NT2/D1 (cell line): ENCODE measurements at regions not wholly inside any gene's neighbourhood (a gene's known extent, or its start where the extent isn't known, plus 50 kb on each side); places are given as distances from the start of the nearest gene placed in this dataset.

Source experiments
- DNase-seq: peaks from one replicate; pipeline ENCODE4 v3.0.0-alpha.2; 2011; ENCODE audit warnings: low read depth, low spot score
- H3K27me3 ChIP-seq: 2 replicates; pipeline ENCODE4 v1.6.0; 2011; ENCODE audit warnings: mild to moderate bottlenecking; ENCODE audit not compliant: insufficient read length, insufficient read depth
- H3K36me3 ChIP-seq: 2 replicates; pipeline ENCODE4 v1.6.1; 2011; ENCODE audit warnings: mild to moderate bottlenecking, low read length, mixed read lengths; ENCODE audit not compliant: insufficient read depth, insufficient read length
- H3K4me1 ChIP-seq: 2 replicates; pipeline ENCODE4 v1.5.1; 2011; ENCODE audit not compliant: insufficient read depth, insufficient read length
- H3K4me3 ChIP-seq: 2 replicates; pipeline ENCODE4 v1.5.1; 2011; ENCODE audit warnings: low read depth; ENCODE audit not compliant: insufficient read length
- H3K9ac ChIP-seq: 2 replicates; pipeline ENCODE4 v1.6.0; 2011; ENCODE audit warnings: low read depth; ENCODE audit not compliant: insufficient read length
- H3K9me3 ChIP-seq: 2 replicates; pipeline ENCODE4 v1.5.1; 2011; ENCODE audit warnings: mild to moderate bottlenecking, low read length; ENCODE audit not compliant: insufficient read depth
- SUZ12 ChIP-seq: IDR thresholded peaks from 2 replicates; pipeline ENCODE4 v1.6.1; 2011; ENCODE audit not compliant: insufficient read length, insufficient read depth; ENCODE audit errors: extremely low read depth
- YY1 ChIP-seq: IDR thresholded peaks from 2 replicates; pipeline ENCODE4 v1.6.1; 2011; ENCODE audit not compliant: insufficient read length, insufficient read depth
- ZNF274 ChIP-seq: IDR thresholded peaks from 2 replicates; pipeline ENCODE4 v1.6.1; 2011; ENCODE audit warnings: mild to moderate bottlenecking, low read depth, low read length

- no peak overlapping the region for H3K9ac ChIP-seq
- H3K4me1 ChIP-seq, result no peaks in the 10 kb centered on the region
- no peak for TF ChIP-seq YY1
- TF ChIP-seq SUZ12, result no peak
- TF ChIP-seq ZNF274, result no peak
- no peaks in the 10 kb centered on the region for H3K36me3 ChIP-seq
- H3K4me3 ChIP-seq, result no peak overlapping the region
- no peaks in the 10 kb centered on the region for H3K9me3 ChIP-seq
- no peaks in the 10 kb centered on the region for H3K27me3 ChIP-seq
- no peak for DNase-seq
These were observed 888.8 kb upstream of the WWC1 start for GRCh38 chr5:167402671-167403070.

- TF ChIP-seq SUZ12 (no peak), ZNF274 (no peak), YY1 (no peak)
- no peaks in the 10 kb centered on the region for H3K4me1 ChIP-seq
- no peaks in the 10 kb centered on the region for H3K27me3 ChIP-seq
- H3K9ac ChIP-seq, result no peak overlapping the region
- no peaks in the 10 kb centered on the region for H3K36me3 ChIP-seq
- no peak for DNase-seq
- H3K4me3 ChIP-seq, result no peak overlapping the region
- no peaks in the 10 kb centered on the region for H3K9me3 ChIP-seq
These were observed 884.9 kb upstream of the WWC1 start for GRCh38 chr5:167406513-167406912.

- H3K4me3 ChIP-seq, result no peak overlapping the region
- DNase-seq, result no peak
- H3K9ac ChIP-seq, result no peak overlapping the region
- H3K9me3 ChIP-seq, result no peaks in the 10 kb centered on the region
- H3K27me3 ChIP-seq, result no peaks in the 10 kb centered on the region
- no peak for TF ChIP-seq YY1
- H3K4me1 ChIP-seq, result no peaks in the 10 kb centered on the region
- no peaks in the 10 kb centered on the region for H3K36me3 ChIP-seq
These were observed 878.9 kb upstream of the WWC1 start for GRCh38 chr5:167412556-167412955.

- no peaks in the 10 kb centered on the region for H3K4me1 ChIP-seq
- no peak for TF ChIP-seq ZNF274
- no peak for TF ChIP-seq YY1
- no peak for TF ChIP-seq SUZ12
These were observed 877.9 kb upstream of the WWC1 start for GRCh38 chr5:167413506-167413905.

GRCh38 chr5:167414611-167415010 lies 876.8 kb upstream of the WWC1 start:
- no peaks in the 10 kb centered on the region for H3K27me3 ChIP-seq
- H3K4me1 ChIP-seq, result no peaks in the 10 kb centered on the region
- TF ChIP-seq ZNF274 (no peak), YY1 (no peak), SUZ12 (no peak)
- no peaks in the 10 kb centered on the region for H3K36me3 ChIP-seq
- DNase-seq, result no peak
- H3K9ac ChIP-seq, result no peak overlapping the region
- H3K9me3 ChIP-seq, result no peaks in the 10 kb centered on the region
- no peak overlapping the region for H3K4me3 ChIP-seq

More at GRCh38 chr5:167413506-167413905, 877.9 kb upstream of the WWC1 start:
- Histone ChIP-seq H3K9ac (no peak overlapping the region), H3K9me3 (no peaks in the 10 kb centered on the region), H3K4me3 (no peak overlapping the region), H3K36me3 (no peaks in the 10 kb centered on the region), H3K27me3 (no peaks in the 10 kb centered on the region)
- DNase-seq, result no peak

- H3K9ac ChIP-seq, result no peak overlapping the region
- no peaks in the 10 kb centered on the region for H3K9me3 ChIP-seq
- TF ChIP-seq YY1 (no peak), ZNF274 (no peak), SUZ12 (no peak)
- H3K4me3 ChIP-seq, result no peak overlapping the region
- no peaks in the 10 kb centered on the region for H3K4me1 ChIP-seq
- DNase-seq, result no peak
- H3K36me3 ChIP-seq, result no peaks in the 10 kb centered on the region
- no peaks in the 10 kb centered on the region for H3K27me3 ChIP-seq
These were observed 875.4 kb upstream of the WWC1 start for GRCh38 chr5:167415779-167416746.

GRCh38 chr5:167417662-167418061 lies 873.8 kb upstream of the WWC1 start:
- no peaks in the 10 kb centered on the region for H3K4me1 ChIP-seq
- H3K27me3 ChIP-seq, result no peaks in the 10 kb centered on the region
- no peak for TF ChIP-seq SUZ12
- no peak for TF ChIP-seq YY1
- TF ChIP-seq ZNF274, result no peak
- no peak for DNase-seq
- H3K36me3 ChIP-seq, result no peaks in the 10 kb centered on the region
- no peaks in the 10 kb centered on the region for H3K9me3 ChIP-seq
- no peak overlapping the region for H3K4me3 ChIP-seq
- H3K9ac ChIP-seq, result no peak overlapping the region
